Motor neuron (in vitro differentiated cells): ENCODE measurements at regions not wholly inside any gene's neighbourhood (a gene's known extent, or its start where the extent isn't known, plus 50 kb on each side); places are given as distances from the start of the nearest gene placed in this dataset.

Experiments
- ATAC-seq, 8 experiments: fragments of 200-7000 bp; cut with Tn5 transposase; replicated peaks in 6 of 8; 2 replicates each; pipeline ENCODE4 v1.8.0; 2021; ENCODE audit warnings: mild to moderate bottlenecking in 8 of 8, moderate library complexity in 8 of 8
- H3K27ac ChIP-seq, 2 donors: fragments of 250-450 bp; sonication (Bioruptor Pico); 2 replicates each; pipeline ENCODE4 v1.9.0; 2021; ENCODE audit warnings: antibody characterized with exemption in 2 of 2, mild to moderate bottlenecking in 2 of 2, moderate library complexity in 1 of 2
- H3K4me1 ChIP-seq, 2 donors: fragments of 250-450 bp; sonication (Bioruptor Pico); replicated peaks in 1 of 2; 2 replicates each; pipeline ENCODE4 v1.6.1; 2021; ENCODE audit warnings: antibody characterized with exemption in 2 of 2, mild to moderate bottlenecking in 2 of 2, moderate library complexity in 1 of 2
- H3K4me3 ChIP-seq, 5 donors: fragments of 250-450 bp; sonication (Bioruptor Pico); 2 replicates each; pipeline ENCODE4 v1.9.0; 2021; ENCODE audit warnings: antibody characterized with exemption in 5 of 5, mild to moderate bottlenecking in 5 of 5, moderate library complexity in 4 of 5
- WGBS, 10 experiments: fragments of 450-650 bp; shearing (Covaris generic); methylation state at CpG; one replicate each; pipeline ENCODE4 v1.0.0; 2022; 5-methylcytosine and 5-hydroxymethylcytosine counted together
- in situ Hi-C, 9 experiments: fragments of 400-800 bp; cut with MboI; loops; one replicate each; pipeline ENCODE4 v1.15.0; 2021; ENCODE audit warnings: low sequenced_read_pairs in 9 of 9, low pct_unique_long_range_greater_than_20kb in 2 of 9; ENCODE audit not compliant: unreplicated experiment in 9 of 9

GRCh38 chr15:87118846-87119245 is 1039.2 kb downstream of the AGBL1 start:
- in situ Hi-C loops, result no loop called here
- peak in 1 of 8 experiments; percentile 85 for ATAC-seq
- H3K4me1 ChIP-seq, result peaks cover 3 to 5% of the 10 kb centered on the region in 2 donors
- no peak overlapping the region for H3K27ac ChIP-seq
- H3K4me3 ChIP-seq, result no peak overlapping the region
- 0 to 100% (median 90%) methylated on average over 1 to 4 of the region's 4 CpGs; no CpG with 5 or more reads in 3 of the 10 experiments for WGBS, 10 experiments

GRCh38 chr15:87118435-87118834 is 1038.8 kb downstream of the AGBL1 start:
- 0 to 90% (median 83%) methylated on average over 1 to 3 of the region's 3 CpGs; no CpG with 5 or more reads in 2 of the 10 experiments for WGBS, 10 experiments
- Histone ChIP-seq H3K4me1 (peaks cover 3% of the 10 kb centered on the region in 2 donors), H3K4me3 (no peak overlapping the region), H3K27ac (no peak overlapping the region)
- in situ Hi-C loops, result no loop called here
- ATAC-seq, result peak in 2 of 8 experiments; percentile 37 to 70

GRCh38 chr15:87115795-87116194 is 1036.1 kb downstream of the AGBL1 start:
- H3K4me1 ChIP-seq, result peaks cover 0 to 3% of the 10 kb centered on the region in 2 donors
- no peak overlapping the region for H3K27ac ChIP-seq
- in situ Hi-C loops, result no loop called here
- WGBS, 10 experiments, result 0 to 100% (median 89%) methylated on average over 1 of the region's 1 CpG; no CpG with 5 or more reads in 4 of the 10 experiments
- ATAC-seq, result no peak
- no peak overlapping the region for H3K4me3 ChIP-seq

GRCh38 chr15:87099916-87100315 is 1020.2 kb downstream of the AGBL1 start:
- H3K4me1 ChIP-seq, result no peaks in the 10 kb centered on the region
- no peak overlapping the region for H3K4me3 ChIP-seq
- no peak for ATAC-seq
- in situ Hi-C loops, result no loop called here
- H3K27ac ChIP-seq, result no peak overlapping the region
- 79 to 100% (median 100%) methylated on average over 1 to 3 of the region's 3 CpGs; no CpG with 5 or more reads in 3 of the 10 experiments for WGBS, 10 experiments

- 33 to 100% (median 80%) methylated on average over 1 to 2 of the region's 2 CpGs; no CpG with 5 or more reads in 4 of the 10 experiments for WGBS, 10 experiments
- in situ Hi-C loops, result no loop called here
- no peak for ATAC-seq
- no peak overlapping the region for H3K27ac ChIP-seq
- H3K4me3 ChIP-seq, result no peak overlapping the region
- H3K4me1 ChIP-seq, result no peaks in the 10 kb centered on the region
Observed at GRCh38 chr15:87089551-87089950, 1009.9 kb downstream of the AGBL1 start.

- Histone ChIP-seq H3K4me1 (peaks cover 0 to 16% of the 10 kb centered on the region in 2 donors), H3K27ac (no peak overlapping the region), H3K4me3 (no peak overlapping the region)
- WGBS, 10 experiments, result 10 to 100% (median 86%) methylated on average over 2 to 5 of the region's 5 CpGs
- ATAC-seq, result no peak
- in situ Hi-C loops, result no loop called here
Observed at GRCh38 chr15:87083201-87083600, 1003.5 kb downstream of the AGBL1 start.

GRCh38 chr15:87082581-87082980 is 1002.9 kb downstream of the AGBL1 start:
- H3K4me3 ChIP-seq, result no peak overlapping the region
- in situ Hi-C loops, result no loop called here
- WGBS, 10 experiments, result 0 to 63% (median 40%) methylated on average over 1 to 2 of the region's 2 CpGs; no CpG with 5 or more reads in 2 of the 10 experiments
- peaks cover 0 to 16% of the 10 kb centered on the region in 2 donors for H3K4me1 ChIP-seq
- H3K27ac ChIP-seq, result no peak overlapping the region
- ATAC-seq, result no peak

GRCh38 chr15:87080547-87080946 is 1000.9 kb downstream of the AGBL1 start:
- Histone ChIP-seq H3K4me1 (peaks cover 0 to 16% of the 10 kb centered on the region in 2 donors), H3K4me3 (no peak overlapping the region), H3K27ac (no peak overlapping the region)
- no peak for ATAC-seq
- in situ Hi-C loops, result no loop called here
- WGBS, 10 experiments, result 0 to 82% (median 49%) methylated on average over 1 to 5 of the region's 5 CpGs; no CpG with 5 or more reads in 1 of the 10 experiments
